ENCODE measurements at regions not wholly inside any gene's neighbourhood (a gene's known extent, or its start where the extent isn't known, plus 50 kb on each side); places are given as distances from the start of the nearest gene placed in this dataset.
"Not testable (repeated sequence)": the region's sequence is repeated elsewhere in the genome, so short reads cannot be mapped to it uniquely, and the experiment has no call there.

DNA sequence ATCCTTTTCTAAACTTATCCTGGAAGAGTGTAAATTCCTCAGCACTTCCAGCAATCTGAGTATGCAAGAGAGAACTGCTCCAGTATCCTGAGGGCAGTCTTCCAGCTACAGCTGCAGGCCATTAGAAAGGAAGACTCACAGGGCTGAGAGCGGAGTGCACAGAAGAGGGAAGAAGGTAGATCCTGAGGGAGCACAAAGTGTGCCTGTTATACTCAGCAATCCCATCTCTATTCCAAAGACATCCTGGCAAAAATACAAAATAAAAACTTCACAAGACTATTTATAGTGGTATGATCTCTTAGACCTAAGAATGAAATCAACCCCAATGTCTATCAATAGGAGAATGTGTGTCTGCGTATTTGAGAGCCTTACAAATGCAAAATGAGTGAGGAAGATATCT is 292.0 kb downstream of the ZIC1 start:
- no peak for DNase-seq (ENCODE audit: low spot score)
- no peaks in the 10 kb centered on the region for H3K27me3 Mint-ChIP-seq (ENCODE audit: insufficient read depth)
- H3K4me1 Mint-ChIP-seq (ENCODE audit: low read depth), result no peaks in the 10 kb centered on the region
- intact Hi-C loops (cut with micrococcal nuclease), result no loop called here
- no peak overlapping the region for H3K4me3 Mint-ChIP-seq
- H3K9me3 Mint-ChIP-seq, result no peaks in the 10 kb centered on the region
- H3K27ac Mint-ChIP-seq, result no peak overlapping the region
- H3K36me3 Mint-ChIP-seq (ENCODE audit: low read depth), result no peaks in the 10 kb centered on the region

DNA sequence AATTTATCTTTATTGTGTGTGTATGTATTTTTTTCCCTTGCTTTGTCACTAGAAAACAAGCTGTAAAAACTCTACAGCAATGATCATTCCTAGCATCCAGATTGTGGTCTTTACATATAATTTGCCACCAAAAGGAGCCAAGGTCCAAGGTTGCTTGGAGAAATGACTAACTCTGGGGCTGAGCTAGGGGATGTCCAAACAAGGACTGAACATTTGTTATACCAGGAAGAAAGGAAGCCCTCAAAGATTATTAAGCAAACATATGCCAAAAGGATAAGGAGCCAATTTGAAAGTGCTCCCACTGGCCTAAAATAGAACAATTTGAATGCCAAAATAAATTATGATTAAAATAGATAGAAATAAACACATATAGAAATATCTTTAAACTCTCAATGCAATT is 293.3 kb downstream of the ZIC1 start:
- H3K27ac Mint-ChIP-seq, result no peak overlapping the region
- no peak for DNase-seq (ENCODE audit: low spot score)
- intact Hi-C loops (cut with micrococcal nuclease), result no loop called here
- no peaks in the 10 kb centered on the region for H3K4me1 Mint-ChIP-seq (ENCODE audit: low read depth)
- H3K36me3 Mint-ChIP-seq (ENCODE audit: low read depth), result no peaks in the 10 kb centered on the region
- H3K9me3 Mint-ChIP-seq, result no peaks in the 10 kb centered on the region
- H3K4me3 Mint-ChIP-seq, result no peak overlapping the region
- H3K27me3 Mint-ChIP-seq (ENCODE audit: insufficient read depth), result no peaks in the 10 kb centered on the region

DNA sequence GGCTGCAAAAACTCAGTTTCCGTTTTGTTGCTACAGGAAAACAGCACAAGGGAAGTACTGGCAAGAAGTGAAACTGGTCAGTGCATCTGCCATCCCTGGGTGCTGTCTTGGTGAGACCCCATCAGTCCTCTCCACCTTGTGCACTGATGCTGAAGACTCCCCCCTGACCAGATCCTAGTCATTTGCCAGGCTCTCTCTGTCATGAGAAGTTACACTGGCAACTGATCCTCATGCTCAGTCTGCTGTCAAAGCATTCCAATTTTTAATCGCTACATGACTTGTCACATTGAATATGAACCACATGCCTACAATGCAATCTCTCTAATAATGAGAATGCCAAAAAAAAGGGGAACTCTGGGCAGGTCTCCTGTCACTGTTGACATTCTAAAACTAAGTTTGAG is 296.5 kb downstream of the ZIC1 start:
- peaks cover 7% of the 10 kb centered on the region for H3K9me3 Mint-ChIP-seq
- no peak for DNase-seq (ENCODE audit: low spot score)
- intact Hi-C loops (cut with micrococcal nuclease), result no loop called here
- H3K4me3 Mint-ChIP-seq, result no peak overlapping the region
- H3K27me3 Mint-ChIP-seq (ENCODE audit: insufficient read depth), result no peaks in the 10 kb centered on the region
- H3K27ac Mint-ChIP-seq, result no peak overlapping the region
- no peaks in the 10 kb centered on the region for H3K4me1 Mint-ChIP-seq (ENCODE audit: low read depth)
- H3K36me3 Mint-ChIP-seq (ENCODE audit: low read depth), result no peaks in the 10 kb centered on the region

DNA sequence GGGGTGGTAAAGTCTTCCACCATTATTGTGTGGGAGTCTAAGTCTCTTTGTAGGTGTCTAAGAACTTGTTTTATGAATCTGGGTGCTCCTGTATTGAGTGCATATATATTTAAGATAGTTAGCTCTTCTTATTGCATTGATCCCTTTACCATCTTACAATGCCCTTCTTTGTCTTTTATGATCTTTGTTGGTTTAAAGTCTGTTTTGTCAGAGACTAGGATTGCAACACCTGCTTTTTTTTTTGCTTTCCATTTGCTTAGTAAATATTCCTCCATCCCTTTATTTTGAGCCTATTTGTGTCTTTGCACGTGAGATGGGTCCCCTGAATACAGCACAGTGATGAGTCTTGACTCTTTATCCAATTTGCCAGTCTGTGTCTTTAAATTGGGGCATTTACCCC is 301.6 kb downstream of the ZIC1 start:
- intact Hi-C loops (cut with micrococcal nuclease); H3K4me1 Mint-ChIP-seq (ENCODE audit: low read depth); H3K36me3 Mint-ChIP-seq (ENCODE audit: low read depth); DNase-seq (ENCODE audit: low spot score); H3K9me3 Mint-ChIP-seq; H3K4me3 Mint-ChIP-seq; H3K27ac Mint-ChIP-seq; H3K27me3 Mint-ChIP-seq (ENCODE audit: insufficient read depth): not testable (repeated sequence)

DNA sequence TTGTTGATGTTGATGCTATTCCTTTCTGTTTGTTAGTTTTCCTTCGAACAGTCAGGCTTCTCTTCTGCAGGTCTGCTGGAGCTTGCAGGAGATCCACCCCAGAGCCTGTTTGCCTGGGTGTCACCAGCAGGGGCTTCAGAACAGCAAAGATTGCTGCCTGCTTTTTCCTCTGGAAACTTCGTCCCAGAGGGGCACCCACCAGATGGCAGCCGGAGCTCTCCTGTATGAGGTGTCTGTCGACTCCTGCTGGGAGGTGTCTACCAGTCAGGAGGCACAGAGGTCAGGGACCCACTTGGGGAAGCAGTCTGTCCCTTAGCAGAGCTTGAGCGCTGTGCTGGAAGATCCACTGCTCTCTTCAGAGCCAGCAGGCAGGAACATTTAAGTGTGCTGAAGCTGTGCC is 303.2 kb downstream of the ZIC1 start:
- Mint-ChIP-seq H3K36me3 (ENCODE audit: low read depth) (no peaks in the 10 kb centered on the region), H3K9me3 (peaks cover 7% of the 10 kb centered on the region), H3K27me3 (ENCODE audit: insufficient read depth) (no peaks in the 10 kb centered on the region), H3K4me3 (no peak overlapping the region), H3K27ac (no peak overlapping the region), H3K4me1 (ENCODE audit: low read depth) (no peaks in the 10 kb centered on the region)
- DNase-seq (ENCODE audit: low spot score), result no peak
- intact Hi-C loops (cut with micrococcal nuclease), result no loop called here

DNA sequence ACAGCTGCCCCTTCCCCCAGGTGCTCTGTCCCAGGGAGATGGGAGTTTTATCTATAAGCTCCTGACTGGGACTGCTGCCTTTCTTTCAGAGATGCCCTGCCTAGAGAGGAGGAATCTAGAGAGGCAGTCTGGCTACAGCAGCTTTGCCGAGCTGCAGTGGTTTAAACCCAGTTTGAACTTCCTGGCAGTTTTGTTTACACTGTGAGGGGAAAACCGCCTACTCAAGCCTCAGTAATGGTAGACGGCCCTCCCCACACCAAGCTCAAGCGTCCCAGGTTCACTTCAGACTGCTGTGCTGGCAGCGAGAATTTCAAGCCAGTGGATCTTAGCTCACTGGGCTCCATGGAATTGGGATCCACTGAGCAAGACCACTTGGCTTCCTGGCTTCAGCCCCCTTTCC is 303.6 kb downstream of the ZIC1 start:
- DNase-seq (ENCODE audit: low spot score); intact Hi-C loops (cut with micrococcal nuclease); H3K9me3 Mint-ChIP-seq; H3K27me3 Mint-ChIP-seq (ENCODE audit: insufficient read depth); H3K27ac Mint-ChIP-seq; H3K4me3 Mint-ChIP-seq; H3K36me3 Mint-ChIP-seq (ENCODE audit: low read depth); H3K4me1 Mint-ChIP-seq (ENCODE audit: low read depth): not testable (repeated sequence)

DNA sequence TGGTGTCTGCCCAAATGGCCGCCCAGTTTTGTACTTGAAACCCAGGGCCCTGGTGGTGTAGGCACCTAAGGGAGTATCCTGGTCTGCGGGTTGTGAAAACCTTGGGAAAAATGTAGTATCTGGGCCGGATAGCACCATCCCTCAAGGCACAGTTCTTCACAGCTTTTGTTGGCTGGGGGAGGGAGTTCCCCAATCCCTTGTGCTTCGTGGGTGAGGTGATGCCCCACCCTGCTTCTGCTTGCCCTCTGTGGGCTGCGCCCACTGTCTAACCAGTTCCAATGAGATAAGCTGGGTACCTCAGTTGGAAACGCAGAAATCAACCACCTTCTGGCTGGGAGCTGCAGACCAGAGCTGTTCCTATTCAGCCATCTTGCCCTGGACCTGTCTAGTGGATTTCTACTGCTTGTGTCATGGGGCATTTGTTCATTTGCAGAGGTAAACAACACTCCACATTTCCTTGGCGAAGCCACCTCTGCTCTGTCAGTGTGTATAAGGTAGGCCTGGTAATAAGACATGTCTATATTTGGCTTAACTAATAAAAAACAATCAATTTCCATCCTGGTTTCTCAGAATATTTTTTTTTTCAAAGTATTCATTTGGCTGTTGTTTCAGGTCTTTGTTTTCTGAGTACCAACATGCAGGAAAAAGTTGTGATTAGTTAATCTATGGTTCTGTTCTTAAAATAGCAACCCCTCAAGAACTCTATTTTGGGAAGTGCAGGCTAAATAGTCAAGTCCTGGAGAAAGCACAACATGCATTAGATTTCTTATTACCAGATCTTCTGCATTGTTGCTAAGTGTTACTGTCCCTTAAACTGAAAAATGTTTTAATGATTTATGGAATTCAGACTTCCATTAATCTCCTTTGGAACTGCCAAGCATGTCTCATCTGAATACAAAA is 304.3 kb downstream of the ZIC1 start:
- H3K27me3 Mint-ChIP-seq (ENCODE audit: insufficient read depth), result no peaks in the 10 kb centered on the region
- no peaks in the 10 kb centered on the region for H3K4me1 Mint-ChIP-seq (ENCODE audit: low read depth)
- peaks cover 7% of the 10 kb centered on the region for H3K9me3 Mint-ChIP-seq
- no peak overlapping the region for H3K4me3 Mint-ChIP-seq
- intact Hi-C loops (cut with micrococcal nuclease), result no loop called here
- DNase-seq (ENCODE audit: low spot score), result no peak
- H3K36me3 Mint-ChIP-seq (ENCODE audit: low read depth), result no peaks in the 10 kb centered on the region
- no peak overlapping the region for H3K27ac Mint-ChIP-seq

DNA sequence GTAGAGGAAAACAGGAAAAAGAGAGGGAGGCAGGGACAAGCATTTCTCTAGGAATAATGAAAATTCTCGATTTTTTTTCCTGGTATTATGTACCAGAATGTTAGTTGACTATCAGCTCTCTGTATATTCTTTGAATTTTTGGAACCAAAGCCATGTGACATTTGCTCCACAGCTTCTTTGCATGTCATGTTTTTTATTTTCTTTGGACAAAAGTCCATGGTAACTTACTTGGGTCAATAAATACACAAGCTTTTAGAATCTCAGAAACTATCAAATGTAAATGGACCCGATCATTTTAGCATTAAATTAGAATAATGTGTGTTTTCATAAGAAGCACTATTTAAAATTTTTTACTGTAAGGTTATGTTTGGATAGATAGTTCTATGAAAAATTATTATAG is 320.5 kb downstream of the ZIC1 start:
- H3K4me3 Mint-ChIP-seq, result no peak overlapping the region
- DNase-seq (ENCODE audit: low spot score), result no peak
- H3K36me3 Mint-ChIP-seq (ENCODE audit: low read depth), result no peaks in the 10 kb centered on the region
- intact Hi-C loops (cut with micrococcal nuclease), result no loop called here
- H3K27ac Mint-ChIP-seq, result no peak overlapping the region
- peaks cover 5% of the 10 kb centered on the region for H3K9me3 Mint-ChIP-seq
- H3K4me1 Mint-ChIP-seq (ENCODE audit: low read depth), result no peaks in the 10 kb centered on the region
- no peaks in the 10 kb centered on the region for H3K27me3 Mint-ChIP-seq (ENCODE audit: insufficient read depth)

DNA sequence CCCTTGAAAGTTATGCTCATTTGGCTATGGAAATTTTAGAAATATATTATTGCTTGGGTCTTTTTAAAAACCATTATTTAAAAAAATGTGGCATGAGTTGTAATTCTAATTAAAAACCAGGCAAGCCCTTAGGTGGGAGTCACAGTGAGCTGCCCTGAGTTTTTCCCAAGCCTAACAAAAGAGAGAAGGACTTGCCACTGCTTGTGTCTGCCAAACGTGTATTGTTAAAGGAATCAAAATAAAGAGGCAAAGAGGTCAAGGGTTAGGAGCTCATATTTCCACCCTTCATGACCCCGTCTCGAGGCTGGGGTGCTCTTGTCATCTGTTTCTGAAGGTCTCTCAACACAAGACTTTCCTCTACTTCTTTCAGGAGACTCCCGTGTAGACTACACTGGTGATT is 321.1 kb downstream of the ZIC1 start:
- Mint-ChIP-seq H3K4me3 (no peak overlapping the region), H3K27ac (no peak overlapping the region), H3K27me3 (ENCODE audit: insufficient read depth) (no peaks in the 10 kb centered on the region), H3K4me1 (ENCODE audit: low read depth) (no peaks in the 10 kb centered on the region), H3K9me3 (peaks cover 3% of the 10 kb centered on the region), H3K36me3 (ENCODE audit: low read depth) (no peaks in the 10 kb centered on the region)
- DNase-seq (ENCODE audit: low spot score), result no peak
- intact Hi-C loops (cut with micrococcal nuclease), result no loop called here

DNA sequence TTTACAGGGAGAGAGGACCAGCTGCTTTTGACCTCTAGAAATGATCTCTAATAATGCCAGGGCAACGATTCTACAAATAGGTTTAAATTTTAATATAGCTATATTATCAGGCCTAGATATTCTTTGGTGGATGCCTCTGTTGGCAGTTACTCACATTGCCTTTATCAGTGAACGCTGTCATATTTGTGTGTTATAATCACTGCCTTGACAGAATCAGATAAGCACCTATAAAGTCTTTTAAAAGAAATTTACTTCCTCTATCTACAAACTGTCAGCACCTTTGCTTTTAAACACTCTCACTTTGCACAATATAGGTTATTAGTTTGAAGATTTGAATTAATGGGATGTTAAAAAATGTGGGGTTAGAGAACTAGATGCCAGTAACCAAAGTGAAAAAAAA is 324.1 kb downstream of the ZIC1 start:
- H3K4me1 Mint-ChIP-seq (ENCODE audit: low read depth), result no peaks in the 10 kb centered on the region

DNA sequence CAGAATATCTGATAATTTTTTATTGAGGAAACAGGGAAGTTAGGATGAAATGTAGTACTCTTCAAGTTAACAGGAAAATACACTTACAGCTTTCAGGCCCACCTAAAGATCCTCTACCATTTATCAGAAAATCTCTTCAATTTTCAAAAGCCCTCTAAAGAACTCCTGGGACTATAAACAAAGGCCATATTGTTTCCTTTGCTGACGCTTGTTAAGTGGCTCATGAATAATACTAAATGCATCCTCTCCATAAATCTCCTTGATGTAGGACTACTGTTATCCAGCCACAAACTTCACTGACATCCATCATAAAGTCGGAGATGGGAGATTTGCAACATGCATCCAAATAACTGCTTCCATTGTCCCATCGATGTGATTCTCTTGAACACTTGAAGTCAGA is 326.5 kb downstream of the ZIC1 start:
- DNase-seq (ENCODE audit: low spot score), result no peak
- no peak overlapping the region for H3K4me3 Mint-ChIP-seq
- H3K27ac Mint-ChIP-seq, result no peak overlapping the region
- no peaks in the 10 kb centered on the region for H3K4me1 Mint-ChIP-seq (ENCODE audit: low read depth)
- no peaks in the 10 kb centered on the region for H3K36me3 Mint-ChIP-seq (ENCODE audit: low read depth)
- no peaks in the 10 kb centered on the region for H3K9me3 Mint-ChIP-seq
- no peaks in the 10 kb centered on the region for H3K27me3 Mint-ChIP-seq (ENCODE audit: insufficient read depth)
- intact Hi-C loops (cut with micrococcal nuclease), result no loop called here

More for the DNA sequence above, 324.1 kb downstream of the ZIC1 start:
- Mint-ChIP-seq H3K27me3 (ENCODE audit: insufficient read depth) (no peaks in the 10 kb centered on the region), H3K4me3 (no peak overlapping the region), H3K9me3 (no peaks in the 10 kb centered on the region), H3K36me3 (ENCODE audit: low read depth) (no peaks in the 10 kb centered on the region), H3K27ac (no peak overlapping the region)
- DNase-seq (ENCODE audit: low spot score), result no peak
- intact Hi-C loops (cut with micrococcal nuclease), result no loop called here

DNA sequence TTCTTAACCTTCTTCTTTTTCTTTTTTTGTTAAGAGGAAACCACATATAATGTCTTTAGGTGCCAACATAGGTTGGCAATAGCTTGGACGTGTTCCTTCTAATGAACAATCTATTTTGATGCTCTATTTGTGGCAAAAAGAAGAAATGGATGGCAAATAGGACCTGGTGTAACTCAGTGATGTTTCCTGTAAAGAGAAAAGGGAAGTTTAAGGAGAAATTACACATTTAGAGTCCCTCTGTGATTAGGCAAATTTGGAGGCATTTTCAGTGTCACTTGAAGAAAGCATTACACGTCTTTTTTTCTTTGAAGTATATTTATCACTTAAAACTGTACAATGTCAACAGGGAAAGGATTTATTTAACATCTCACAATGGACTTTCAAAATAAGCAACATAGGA is 327.1 kb downstream of the ZIC1 start:
- no peaks in the 10 kb centered on the region for H3K36me3 Mint-ChIP-seq (ENCODE audit: low read depth)
- H3K27me3 Mint-ChIP-seq (ENCODE audit: insufficient read depth), result no peaks in the 10 kb centered on the region
- no peak overlapping the region for H3K4me3 Mint-ChIP-seq
- H3K4me1 Mint-ChIP-seq (ENCODE audit: low read depth), result no peaks in the 10 kb centered on the region
- intact Hi-C loops (cut with micrococcal nuclease), result no loop called here
- DNase-seq (ENCODE audit: low spot score), result no peak
- no peaks in the 10 kb centered on the region for H3K9me3 Mint-ChIP-seq
- no peak overlapping the region for H3K27ac Mint-ChIP-seq

DNA sequence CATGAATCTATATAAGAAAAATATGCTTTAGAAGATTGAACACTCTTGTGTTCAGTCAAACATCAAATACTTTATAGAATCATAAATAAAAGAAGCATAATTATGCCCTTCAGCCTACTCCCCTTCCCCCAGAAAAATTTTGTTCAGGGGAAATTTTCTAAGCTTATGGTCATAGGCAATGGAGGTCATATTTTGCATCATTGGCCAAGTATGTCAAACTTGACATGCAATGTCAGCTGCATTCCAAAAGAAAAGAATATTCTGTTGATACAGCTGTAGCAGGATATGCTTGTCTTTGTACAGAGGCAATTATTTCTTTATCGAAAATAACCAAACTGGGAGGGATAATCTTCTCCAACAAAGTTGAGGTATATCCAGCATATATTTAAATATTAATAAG is 328.2 kb downstream of the ZIC1 start:
- intact Hi-C loops (cut with micrococcal nuclease), result no loop called here
- Mint-ChIP-seq H3K36me3 (ENCODE audit: low read depth) (no peaks in the 10 kb centered on the region), H3K4me1 (ENCODE audit: low read depth) (no peaks in the 10 kb centered on the region), H3K4me3 (no peak overlapping the region), H3K9me3 (no peaks in the 10 kb centered on the region), H3K27ac (no peak overlapping the region), H3K27me3 (ENCODE audit: insufficient read depth) (no peaks in the 10 kb centered on the region)
- no peak for DNase-seq (ENCODE audit: low spot score)

DNA sequence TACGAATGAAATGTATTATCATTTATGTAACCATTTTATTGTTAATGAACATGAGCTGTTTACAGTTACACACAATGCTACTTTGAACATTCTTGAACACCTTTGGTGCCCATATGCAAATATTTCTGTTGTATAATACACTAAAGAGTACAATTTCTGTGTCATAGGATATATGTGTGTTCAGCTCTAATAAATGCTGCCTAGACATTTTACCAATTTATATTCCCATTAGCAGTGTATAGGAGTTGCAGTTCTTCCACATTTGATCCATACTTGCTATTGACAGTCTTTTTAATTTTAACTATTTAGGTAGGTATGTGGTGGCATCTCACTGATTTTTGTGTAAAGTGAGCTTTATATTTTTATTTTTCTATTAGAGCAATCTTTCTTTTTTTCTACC is 331.8 kb downstream of the ZIC1 start:
- H3K27me3 Mint-ChIP-seq (ENCODE audit: insufficient read depth), result no peaks in the 10 kb centered on the region
- no peak for DNase-seq (ENCODE audit: low spot score)
- intact Hi-C loops (cut with micrococcal nuclease), result no loop called here
- no peak overlapping the region for H3K4me3 Mint-ChIP-seq
- H3K9me3 Mint-ChIP-seq, result no peaks in the 10 kb centered on the region
- H3K36me3 Mint-ChIP-seq (ENCODE audit: low read depth), result no peaks in the 10 kb centered on the region
- H3K4me1 Mint-ChIP-seq (ENCODE audit: low read depth), result no peaks in the 10 kb centered on the region
- H3K27ac Mint-ChIP-seq, result no peak overlapping the region
